ENCODE measurements at regions not wholly inside any gene's neighbourhood (a gene's known extent, or its start where the extent isn't known, plus 50 kb on each side); places are given as distances from the start of the nearest gene placed in this dataset.

DNA sequence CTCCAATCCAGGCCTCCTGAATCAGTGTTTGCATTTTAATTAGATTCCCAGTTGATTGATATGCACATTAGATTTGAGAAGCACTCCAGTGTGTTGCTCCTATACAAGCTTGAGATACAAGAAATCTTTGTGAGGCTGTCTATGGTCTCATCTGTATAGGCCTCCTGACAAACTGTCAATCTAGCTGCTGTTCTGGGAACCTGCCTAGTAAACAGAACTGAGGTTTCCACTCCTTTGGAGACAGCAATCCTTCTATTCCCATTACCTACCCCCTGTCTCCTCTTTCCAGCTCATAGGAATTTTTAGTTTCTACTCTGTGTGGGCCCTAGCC, 306.1 kb upstream of the EMCN start:
- DNase-seq (ENCODE audit: low read depth, low spot score) (no peak), FAIRE-seq (no peak)
- Histone ChIP-seq H3K9me3 (replicated peaks; ENCODE audit: control insufficient read depth, insufficient read depth, low read length) (no peaks in the 10 kb centered on the region), H3K9ac (replicated peaks; ENCODE audit: extremely low read depth, insufficient read depth, low read length) (no peak overlapping the region), H3K27me3 (ENCODE audit: control insufficient read depth in 2 of 2, insufficient read depth in 2 of 2, low read length in 2 of 2) (no peaks in the 10 kb centered on the region), H3K9me1 (replicated peaks; ENCODE audit: control insufficient read depth, extremely low read depth, insufficient read depth, low read length) (no peaks in the 10 kb centered on the region), H3K27ac (ENCODE audit: insufficient read depth, low read depth, low read length) (no peak overlapping the region), H3K4me3 (replicated peaks in 1 of 3; ENCODE audit: insufficient read depth in 1 of 3, low read depth in 1 of 3, low read length in 3 of 3) (no peak overlapping the region), H2AFZ (ENCODE audit: low read depth, low read length) (no peak overlapping the region), H3K79me2 (ENCODE audit: control insufficient read depth, insufficient read depth, low read length) (no peaks in the 10 kb centered on the region), H3K36me3 (ENCODE audit: control insufficient read depth in 2 of 2, extremely low read depth in 1 of 2, insufficient read depth in 2 of 2, low read length in 2 of 2) (no peaks in the 10 kb centered on the region), H3K4me1 (ENCODE audit: control insufficient read depth, extremely low read depth, insufficient read depth, low read length) (no peaks in the 10 kb centered on the region), H3K4me2 (ENCODE audit: insufficient read depth, low read length) (no peak overlapping the region), H4K20me1 (replicated peaks; ENCODE audit: control insufficient read depth, extremely low read depth, insufficient read depth, low read length) (no peaks in the 10 kb centered on the region)
- POLR2A ChIA-PET = no interaction called here
- no TSS peak for BruUV-seq (replicated peaks)
- TF ChIP-seq JUN (IDR thresholded peaks at IDR 0.05; ENCODE audit: borderline replicate concordance, insufficient read depth, insufficient read length, low read depth) = no peak
- TF ChIP-seq FOS (IDR thresholded peaks at IDR 0.05; ENCODE audit: borderline replicate concordance, insufficient read depth, low read length) = no peak
- no peak for TF ChIP-seq CTCF (IDR thresholded peaks at IDR 0.05; ENCODE audit: extremely low read depth in 1 of 2, insufficient read depth in 1 of 2, low read depth in 1 of 2, low read length in 2 of 2)
- TF ChIP-seq, protein P1, sequence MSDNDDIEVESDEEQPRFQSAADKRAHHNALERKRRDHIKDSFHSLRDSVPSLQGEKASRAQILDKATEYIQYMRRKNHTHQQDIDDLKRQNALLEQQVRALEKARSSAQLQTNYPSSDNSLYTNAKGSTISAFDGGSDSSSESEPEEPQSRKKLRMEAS (IDR thresholded peaks at IDR 0.05; ENCODE audit: insufficient read depth, insufficient read length) = no peak
- no peak for TF ChIP-seq POLR2AphosphoS5 (IDR thresholded peaks at IDR 0.05; ENCODE audit: insufficient read depth, low read depth, low read length)
- no peak for TF ChIP-seq EZH2 (IDR thresholded peaks at IDR 0.05; ENCODE audit: borderline replicate concordance, low read depth, low read length, severe bottlenecking)
- no peak for TF ChIP-seq GATA2 (IDR thresholded peaks at IDR 0.05; ENCODE audit: insufficient read depth, insufficient read length, low read depth, low read length)
- TF ChIP-seq POLR2A (IDR thresholded peaks at IDR 0.05; ENCODE audit: low read depth, low read length) = no peak
- no peak for TF ChIP-seq MYC (IDR thresholded peaks at IDR 0.05; ENCODE audit: low read depth, low read length)
- dilution Hi-C loops (cut with MboI; ENCODE audit: extremely low pct_ligation_motif_present, low sequenced_read_pairs) = no loop called here
- intact Hi-C loops (cut with micrococcal nuclease) = no loop called here
- CTCF ChIA-PET = interaction anchor here (1.5 kb wide), 1 partner anchor 17 kb away, joined by 3 read pairs; no protein-coding TSS in a partner anchor

Data from endothelial cell of umbilical vein (primary cell).